SHP77 (cell line): ENCODE measurements at regions not wholly inside any gene's neighbourhood (a gene's known extent, or its start where the extent isn't known, plus 50 kb on each side); places are given as distances from the start of the nearest gene placed in this dataset.
"Not testable (repeated sequence)": the region's sequence is repeated elsewhere in the genome, so short reads cannot be mapped to it uniquely, and the experiment has no call there.

Source experiments
- DNase-seq, 2 experiments: peaks; one replicate each; lab custom pipeline; 2025; lab: John Stamatoyannopoulos, UW

GRCh38 chr4:38334791-38335190 lies 329.2 kb upstream of the KLF3 start:
- no peak for DNase-seq

GRCh38 chr4:38338939-38339338 lies 325.1 kb upstream of the KLF3 start:
- DNase-seq, result not testable (repeated sequence)

GRCh38 chr4:38343608-38344007 lies 320.4 kb upstream of the KLF3 start:
- no peak for DNase-seq

GRCh38 chr4:38344929-38345328 lies 319.1 kb upstream of the KLF3 start:
- no peak for DNase-seq

- no peak for DNase-seq
Observed at GRCh38 chr4:38347251-38347650, 316.7 kb upstream of the KLF3 start.

- no peak for DNase-seq
Observed at GRCh38 chr4:38354421-38354820, 309.6 kb upstream of the KLF3 start.

- DNase-seq, result no peak
Observed at GRCh38 chr4:38354872-38355271, 309.1 kb upstream of the KLF3 start.

GRCh38 chr4:38356686-38357085 lies 307.3 kb upstream of the KLF3 start:
- no peak for DNase-seq

GRCh38 chr4:38357546-38357945 lies 306.5 kb upstream of the KLF3 start:
- no peak for DNase-seq

- no peak for DNase-seq
Observed at GRCh38 chr4:38359113-38359512, 304.9 kb upstream of the KLF3 start.

- DNase-seq, result no peak
Observed at GRCh38 chr4:38360201-38360600, 303.8 kb upstream of the KLF3 start.

- DNase-seq, result no peak
Observed at GRCh38 chr4:38364383-38364963, 299.5 kb upstream of the KLF3 start.

- DNase-seq, result no peak
Observed at GRCh38 chr4:38365261-38365660, 298.7 kb upstream of the KLF3 start.

GRCh38 chr4:38365748-38366310 lies 298.2 kb upstream of the KLF3 start:
- DNase-seq, result peak in 1 of 2 experiments; percentile 13

GRCh38 chr4:38366456-38366855 lies 297.5 kb upstream of the KLF3 start:
- no peak for DNase-seq

- no peak for DNase-seq
Observed at GRCh38 chr4:38366997-38367396, 297.0 kb upstream of the KLF3 start.

GRCh38 chr4:38367642-38368174 lies 296.3 kb upstream of the KLF3 start:
- DNase-seq, result no peak

- DNase-seq, result no peak
Observed at GRCh38 chr4:38368613-38369012, 295.4 kb upstream of the KLF3 start.

GRCh38 chr4:38371391-38371851 lies 292.6 kb upstream of the KLF3 start:
- DNase-seq, result no peak

- DNase-seq, result no peak
Observed at GRCh38 chr4:38373375-38373774, 290.6 kb upstream of the KLF3 start.

GRCh38 chr4:38377195-38377594 lies 286.8 kb upstream of the KLF3 start:
- no peak for DNase-seq

GRCh38 chr4:38378478-38378877 lies 285.5 kb upstream of the KLF3 start:
- DNase-seq, result no peak

- DNase-seq, result no peak
Observed at GRCh38 chr4:38381788-38382187, 282.2 kb upstream of the KLF3 start.

- no peak for DNase-seq
Observed at GRCh38 chr4:38382520-38382919, 281.5 kb upstream of the KLF3 start.
